HuH-7.5 (cell line): ENCODE measurements at regions not wholly inside any gene's neighbourhood (a gene's known extent, or its start where the extent isn't known, plus 50 kb on each side); places are given as distances from the start of the nearest gene placed in this dataset.
"Not testable (repeated sequence)": the region's sequence is repeated elsewhere in the genome, so short reads cannot be mapped to it uniquely, and the experiment has no call there.

Experiments used
- DNase-seq: peaks from one replicate; pipeline ENCODE4 v3.0.0; 2011; ENCODE audit warnings: low spot score

DNA sequence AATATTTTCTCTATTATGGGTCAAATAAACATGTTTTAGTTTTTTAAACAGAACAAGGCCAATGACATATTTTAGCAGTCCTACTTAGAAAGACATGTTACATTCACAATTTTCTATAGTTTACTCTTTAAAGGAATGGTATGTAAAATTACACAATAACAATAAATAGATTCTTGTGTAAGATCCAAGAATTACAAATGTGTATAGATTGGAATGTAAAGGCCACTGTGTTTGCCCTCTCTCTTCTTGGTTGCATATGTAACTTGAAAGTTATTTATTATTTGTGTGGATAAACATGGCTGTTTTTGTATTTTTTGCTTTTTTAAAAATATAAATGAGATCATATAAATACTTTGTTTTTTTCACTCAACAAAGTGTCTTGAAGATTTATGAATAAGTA lies 979.3 kb upstream of the CELF2 start:
- no peak for DNase-seq

GRCh38 chr10:10039595-10039994 lies 978.1 kb upstream of the CELF2 start:
- DNase-seq = no peak

DNA sequence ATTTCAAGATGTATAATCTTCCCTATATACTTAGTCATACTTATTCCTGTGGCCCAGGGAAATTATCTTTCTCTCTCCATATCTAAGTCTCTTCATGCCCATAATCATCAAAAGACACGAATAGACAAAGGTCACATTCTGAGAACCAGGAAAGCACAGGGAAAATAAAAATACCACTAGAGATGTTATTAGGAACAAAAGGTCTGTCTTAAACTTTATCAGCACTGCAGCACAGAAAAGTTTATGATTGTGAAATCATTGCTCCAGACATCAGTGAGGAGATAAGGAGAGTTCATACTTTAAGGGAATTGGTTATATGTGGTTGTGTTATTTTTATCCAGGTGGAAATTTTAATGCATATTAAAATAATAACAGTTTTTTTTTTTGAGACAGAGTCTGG lies 974.6 kb upstream of the CELF2 start:
- no peak for DNase-seq

GRCh38 chr10:10044922-10045764 lies 972.5 kb upstream of the CELF2 start:
- no peak for DNase-seq

DNA sequence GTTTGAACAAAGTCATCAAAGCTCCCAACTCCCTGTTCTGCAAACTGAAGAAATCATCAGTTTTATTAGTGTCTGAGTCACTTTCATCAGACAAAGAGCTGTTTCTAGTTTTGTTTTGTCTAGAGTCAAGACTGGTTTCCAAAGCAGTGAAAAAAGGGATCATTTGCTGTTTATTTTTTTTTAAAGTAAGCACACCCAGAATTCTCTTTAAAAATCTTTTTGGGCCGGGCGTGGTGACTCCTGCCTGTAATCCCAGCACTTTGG lies 972.0 kb upstream of the CELF2 start:
- DNase-seq = no peak

DNA sequence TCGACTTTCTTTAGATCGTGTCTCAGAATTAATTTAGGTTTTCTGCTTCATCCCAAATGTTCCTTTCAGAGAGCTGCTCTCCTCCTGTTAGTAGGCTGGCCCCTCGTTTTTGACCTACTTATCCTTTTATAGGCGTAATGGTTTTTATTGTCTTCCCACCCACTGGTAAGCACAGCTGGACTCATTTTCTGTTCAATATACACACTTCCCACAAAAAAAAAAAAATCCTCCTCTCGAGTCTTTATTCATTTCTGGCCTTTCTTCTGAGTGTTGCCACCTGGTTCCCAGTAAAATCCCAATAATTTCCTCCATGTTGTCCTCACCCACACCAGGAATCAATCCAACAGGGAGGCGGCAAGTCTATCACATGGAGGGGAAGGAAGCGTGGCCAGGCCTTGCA lies 970.2 kb upstream of the CELF2 start:
- no peak for DNase-seq

GRCh38 chr10:10053051-10053450 lies 964.6 kb upstream of the CELF2 start:
- DNase-seq = no peak

GRCh38 chr10:10054466-10054865 lies 963.2 kb upstream of the CELF2 start:
- DNase-seq = no peak

GRCh38 chr10:10055656-10056442 lies 961.8 kb upstream of the CELF2 start:
- no peak for DNase-seq

DNA sequence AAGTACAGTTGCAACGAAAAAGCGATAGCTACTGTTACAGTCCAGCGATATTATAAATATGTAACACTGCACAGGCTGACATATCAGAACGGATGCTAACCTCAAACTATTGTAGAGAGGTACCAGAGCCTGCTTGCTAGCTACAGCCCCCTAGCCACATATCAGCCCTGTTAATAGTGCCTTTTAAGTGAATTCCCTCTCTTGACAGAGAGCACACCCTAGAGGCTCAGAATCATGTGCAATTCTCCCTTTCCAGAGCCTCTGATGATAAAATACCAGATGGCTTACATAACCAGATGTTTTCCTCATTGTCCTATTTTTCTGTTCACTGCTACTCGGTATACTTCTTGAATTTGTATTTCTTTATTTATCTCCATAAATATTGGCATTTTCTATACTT lies 960.7 kb upstream of the CELF2 start:
- DNase-seq = no peak

- DNase-seq = no peak
Observed at GRCh38 chr10:10067644-10068043, 950.0 kb upstream of the CELF2 start.

GRCh38 chr10:10074847-10075246 lies 942.8 kb upstream of the CELF2 start:
- not testable (repeated sequence) for DNase-seq

- DNase-seq = no peak
Observed at GRCh38 chr10:10078446-10078845, 939.2 kb upstream of the CELF2 start.

- DNase-seq = no peak
Observed at GRCh38 chr10:10092581-10092980, 925.1 kb upstream of the CELF2 start.

DNA sequence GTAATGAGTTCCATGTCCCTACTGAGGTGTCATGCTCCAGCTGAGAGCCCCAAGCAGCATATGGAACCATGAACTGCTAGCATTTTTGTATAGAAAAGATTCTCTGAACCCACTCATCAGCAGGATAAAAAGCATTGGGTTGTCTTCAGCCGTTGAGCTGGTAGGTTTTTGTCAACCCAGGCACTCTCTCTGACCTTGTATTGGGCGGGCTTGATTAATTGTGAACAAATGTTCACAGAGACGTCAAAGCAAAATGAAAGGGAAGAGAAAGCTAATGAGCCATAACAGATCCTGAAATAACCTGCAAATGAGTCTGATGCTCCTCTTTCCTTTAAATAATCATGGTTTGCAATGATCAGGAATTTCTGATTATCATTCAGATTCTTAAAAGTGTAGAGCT lies 924.7 kb upstream of the CELF2 start:
- DNase-seq = no peak

DNA sequence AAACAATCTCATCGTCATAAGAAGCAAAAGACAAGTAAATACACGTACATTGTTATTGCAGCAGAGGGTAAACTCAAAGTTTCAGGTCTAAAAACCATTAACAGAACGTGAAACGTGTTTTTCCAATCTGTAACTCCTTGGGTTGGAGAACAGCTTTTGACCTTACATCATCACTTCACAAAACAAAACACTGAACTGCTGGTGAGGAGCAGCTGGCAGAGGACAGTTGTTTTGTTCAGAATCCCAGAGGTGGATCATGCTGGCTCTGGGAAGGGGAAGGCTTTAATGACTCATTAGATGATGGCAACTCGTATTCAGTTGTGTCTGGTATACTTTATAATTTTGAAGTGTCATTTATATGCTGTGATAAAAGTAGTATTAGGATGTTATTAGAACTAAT lies 923.0 kb upstream of the CELF2 start:
- no peak for DNase-seq

DNA sequence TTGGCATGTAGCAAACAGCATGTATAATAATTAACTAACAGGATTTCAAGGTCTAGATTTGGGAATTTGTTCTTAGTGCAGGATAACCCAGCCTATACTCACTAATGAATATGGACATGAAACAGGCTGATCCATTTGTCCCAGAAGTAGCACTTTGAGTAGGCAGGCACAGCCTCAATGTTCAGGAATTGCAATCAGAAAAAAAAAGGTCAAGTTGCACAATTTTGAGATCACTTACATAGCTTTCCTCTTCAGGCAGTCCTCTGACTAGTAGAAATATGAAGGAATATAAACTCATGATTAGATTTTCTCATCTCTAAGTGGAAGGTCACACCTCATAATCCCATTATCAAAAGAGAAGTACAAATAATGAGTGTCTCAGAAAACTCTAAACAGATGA lies 921.4 kb upstream of the CELF2 start:
- DNase-seq = no peak

DNA sequence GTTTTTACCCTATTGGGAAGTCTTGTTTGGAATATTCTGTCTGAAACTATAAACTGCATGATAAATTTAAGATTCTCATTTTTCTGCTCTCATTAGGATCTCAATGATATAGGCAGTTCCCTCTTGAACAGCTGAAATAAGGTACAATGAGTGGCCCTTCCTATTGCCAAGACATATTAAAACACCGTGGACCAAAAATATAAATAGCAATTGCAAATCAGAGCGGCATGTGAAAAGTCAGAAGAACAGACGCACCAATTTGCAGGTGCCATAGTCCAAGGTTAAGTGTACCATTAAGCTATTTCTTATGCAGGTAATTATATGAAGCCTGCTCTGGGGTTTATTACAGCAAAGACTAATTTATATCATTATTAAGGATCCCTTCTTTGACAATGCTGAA lies 920.8 kb upstream of the CELF2 start:
- DNase-seq = no peak

DNA sequence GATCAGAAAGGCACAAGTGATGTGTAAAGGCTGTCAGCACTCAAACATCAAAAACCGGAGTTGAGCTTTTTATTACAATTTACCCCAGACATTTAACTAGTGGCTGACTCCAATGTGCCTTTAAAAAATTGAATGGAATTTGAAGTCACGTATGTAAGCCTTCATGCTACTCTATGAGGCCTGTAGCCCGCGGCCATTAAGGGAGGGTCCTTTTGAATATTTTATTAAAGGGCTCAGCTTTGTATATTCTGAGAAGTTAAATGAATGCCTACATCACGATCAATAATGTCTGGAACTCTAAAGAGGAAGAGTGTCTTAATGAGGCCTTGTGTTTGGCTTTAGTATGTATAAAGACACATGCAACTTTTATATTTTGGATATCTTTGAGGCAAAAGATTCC lies 916.6 kb upstream of the CELF2 start:
- no peak for DNase-seq

- DNase-seq = no peak
Observed at GRCh38 chr10:10110844-10111490, 906.7 kb upstream of the CELF2 start.

GRCh38 chr10:10118131-10118530 lies 899.5 kb upstream of the CELF2 start:
- no peak for DNase-seq

GRCh38 chr10:10120671-10121070 lies 897.0 kb upstream of the CELF2 start:
- no peak for DNase-seq

- no peak for DNase-seq
Observed at GRCh38 chr10:10125676-10126075, 892.0 kb upstream of the CELF2 start.
